ENCODE measurements at regions not wholly inside any gene's neighbourhood (a gene's known extent, or its start where the extent isn't known, plus 50 kb on each side); places are given as distances from the start of the nearest gene placed in this dataset.

DNA sequence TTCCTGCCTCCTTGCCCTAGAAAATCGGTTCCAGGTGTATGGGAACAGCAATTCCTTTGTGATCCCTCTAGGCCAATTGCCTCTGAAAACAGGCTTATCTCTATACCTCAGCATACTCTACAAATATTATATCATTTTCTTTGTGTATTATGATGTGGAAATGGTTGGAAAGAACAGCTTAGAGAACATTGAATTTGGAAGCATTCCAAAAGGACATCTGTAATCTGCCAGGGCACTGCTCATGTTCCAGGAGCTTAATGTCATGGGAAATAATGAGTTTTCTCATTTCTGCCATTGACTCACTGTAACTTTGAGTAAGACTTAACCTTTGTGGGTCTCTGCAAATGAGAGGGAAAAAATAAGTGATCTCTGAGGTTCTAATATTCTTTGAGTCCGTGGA, 147.3 kb downstream of the UFM1 start:
- Mint-ChIP-seq H3K4me3 (ENCODE audit: low read depth, unreplicated experiment) (no peak overlapping the region), H3K27ac (ENCODE audit: unreplicated experiment) (no peak overlapping the region), H3K36me3 (ENCODE audit: insufficient read depth, unreplicated experiment) (no peaks in the 10 kb centered on the region), H3K9me3 (ENCODE audit: low read depth, unreplicated experiment) (no peaks in the 10 kb centered on the region), H3K27me3 (ENCODE audit: unreplicated experiment) (no peaks in the 10 kb centered on the region), H3K4me1 (ENCODE audit: low read depth, unreplicated experiment) (no peaks in the 10 kb centered on the region)
- TF ChIP-seq, protein P1, sequence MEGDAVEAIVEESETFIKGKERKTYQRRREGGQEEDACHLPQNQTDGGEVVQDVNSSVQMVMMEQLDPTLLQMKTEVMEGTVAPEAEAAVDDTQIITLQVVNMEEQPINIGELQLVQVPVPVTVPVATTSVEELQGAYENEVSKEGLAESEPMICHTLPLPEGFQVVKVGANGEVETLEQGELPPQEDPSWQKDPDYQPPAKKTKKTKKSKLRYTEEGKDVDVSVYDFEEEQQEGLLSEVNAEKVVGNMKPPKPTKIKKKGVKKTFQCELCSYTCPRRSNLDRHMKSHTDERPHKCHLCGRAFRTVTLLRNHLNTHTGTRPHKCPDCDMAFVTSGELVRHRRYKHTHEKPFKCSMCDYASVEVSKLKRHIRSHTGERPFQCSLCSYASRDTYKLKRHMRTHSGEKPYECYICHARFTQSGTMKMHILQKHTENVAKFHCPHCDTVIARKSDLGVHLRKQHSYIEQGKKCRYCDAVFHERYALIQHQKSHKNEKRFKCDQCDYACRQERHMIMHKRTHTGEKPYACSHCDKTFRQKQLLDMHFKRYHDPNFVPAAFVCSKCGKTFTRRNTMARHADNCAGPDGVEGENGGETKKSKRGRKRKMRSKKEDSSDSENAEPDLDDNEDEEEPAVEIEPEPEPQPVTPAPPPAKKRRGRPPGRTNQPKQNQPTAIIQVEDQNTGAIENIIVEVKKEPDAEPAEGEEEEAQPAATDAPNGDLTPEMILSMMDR (IDR thresholded peaks at IDR 0.05; ENCODE audit: unreplicated experiment): no peak
- no peak for DNase-seq
- CTCF ChIA-PET: no interaction called here
- no TSS peak for BruUV-seq (replicated peaks)
- intact Hi-C loops (cut with micrococcal nuclease; ENCODE audit: unreplicated experiment): no loop called here

DNA sequence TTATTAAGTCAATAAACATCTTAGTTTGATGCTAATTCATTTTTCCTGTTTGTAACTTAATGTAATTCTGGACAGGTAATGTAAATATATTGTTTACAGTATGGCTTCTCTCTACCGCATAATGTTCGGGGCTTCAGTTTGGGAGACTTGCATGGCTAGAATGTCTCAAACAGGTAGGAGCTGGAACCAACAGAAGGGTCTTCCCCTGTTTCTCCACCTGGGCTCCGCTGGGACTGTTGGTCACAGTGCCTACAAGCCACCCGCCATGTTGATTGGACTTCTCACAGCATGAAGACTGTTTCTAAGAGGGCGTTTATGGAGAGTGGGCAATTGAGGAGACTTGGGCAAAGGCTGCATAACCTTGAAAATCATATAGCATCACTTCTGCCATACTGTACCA, 148.6 kb downstream of the UFM1 start:
- no peak for DNase-seq
- CTCF ChIA-PET: no interaction called here
- TF ChIP-seq, protein P1 (IDR thresholded peaks at IDR 0.05; ENCODE audit: unreplicated experiment): no peak
- H3K9me3 Mint-ChIP-seq (ENCODE audit: low read depth, unreplicated experiment): no peaks in the 10 kb centered on the region
- BruUV-seq (replicated peaks): no TSS peak
- H3K27ac Mint-ChIP-seq (ENCODE audit: unreplicated experiment): no peak overlapping the region
- H3K4me1 Mint-ChIP-seq (ENCODE audit: low read depth, unreplicated experiment): no peaks in the 10 kb centered on the region
- intact Hi-C loops (cut with micrococcal nuclease; ENCODE audit: unreplicated experiment): no loop called here
- no peak overlapping the region for H3K4me3 Mint-ChIP-seq (ENCODE audit: low read depth, unreplicated experiment)
- H3K27me3 Mint-ChIP-seq (ENCODE audit: unreplicated experiment): no peaks in the 10 kb centered on the region
- H3K36me3 Mint-ChIP-seq (ENCODE audit: insufficient read depth, unreplicated experiment): no peaks in the 10 kb centered on the region

- no TSS peak for BruUV-seq (replicated peaks)
- TF ChIP-seq, protein P1 (IDR thresholded peaks at IDR 0.05; ENCODE audit: unreplicated experiment): no peak
- H3K4me1 Mint-ChIP-seq (ENCODE audit: low read depth, unreplicated experiment): no peaks in the 10 kb centered on the region
- H3K36me3 Mint-ChIP-seq (ENCODE audit: insufficient read depth, unreplicated experiment): no peaks in the 10 kb centered on the region
- no peak overlapping the region for H3K27ac Mint-ChIP-seq (ENCODE audit: unreplicated experiment)
- no peaks in the 10 kb centered on the region for H3K9me3 Mint-ChIP-seq (ENCODE audit: low read depth, unreplicated experiment)
- intact Hi-C loops (cut with micrococcal nuclease; ENCODE audit: unreplicated experiment): no loop called here
- no peaks in the 10 kb centered on the region for H3K27me3 Mint-ChIP-seq (ENCODE audit: unreplicated experiment)
- no peak overlapping the region for H3K4me3 Mint-ChIP-seq (ENCODE audit: low read depth, unreplicated experiment)
- CTCF ChIA-PET: no interaction called here
- no peak for DNase-seq
Observed at GRCh38 chr13:38514575-38514974, 164.9 kb downstream of the UFM1 start.

GRCh38 chr13:38518328-38518727, 168.5 kb upstream of the FREM2 start:
- CTCF ChIA-PET: interaction anchor here (0.7 kb wide), 1 partner anchor 1938 kb away, joined by 3 read pairs; no protein-coding TSS in a partner anchor
- no TSS peak for BruUV-seq (replicated peaks)
- H3K9me3 Mint-ChIP-seq (ENCODE audit: low read depth, unreplicated experiment): no peaks in the 10 kb centered on the region
- H3K27me3 Mint-ChIP-seq (ENCODE audit: unreplicated experiment): no peaks in the 10 kb centered on the region
- no peak overlapping the region for H3K4me3 Mint-ChIP-seq (ENCODE audit: low read depth, unreplicated experiment)
- H3K4me1 Mint-ChIP-seq (ENCODE audit: low read depth, unreplicated experiment): no peaks in the 10 kb centered on the region
- TF ChIP-seq, protein P1 (IDR thresholded peaks at IDR 0.05; ENCODE audit: unreplicated experiment): no peak
- H3K36me3 Mint-ChIP-seq (ENCODE audit: insufficient read depth, unreplicated experiment): no peaks in the 10 kb centered on the region
- no peak overlapping the region for H3K27ac Mint-ChIP-seq (ENCODE audit: unreplicated experiment)
- DNase-seq: no peak
- intact Hi-C loops (cut with micrococcal nuclease; ENCODE audit: unreplicated experiment): no loop called here
